ENCODE measurements at regions not wholly inside any gene's neighbourhood (a gene's known extent, or its start where the extent isn't known, plus 50 kb on each side); places are given as distances from the start of the nearest gene placed in this dataset.

DNA sequence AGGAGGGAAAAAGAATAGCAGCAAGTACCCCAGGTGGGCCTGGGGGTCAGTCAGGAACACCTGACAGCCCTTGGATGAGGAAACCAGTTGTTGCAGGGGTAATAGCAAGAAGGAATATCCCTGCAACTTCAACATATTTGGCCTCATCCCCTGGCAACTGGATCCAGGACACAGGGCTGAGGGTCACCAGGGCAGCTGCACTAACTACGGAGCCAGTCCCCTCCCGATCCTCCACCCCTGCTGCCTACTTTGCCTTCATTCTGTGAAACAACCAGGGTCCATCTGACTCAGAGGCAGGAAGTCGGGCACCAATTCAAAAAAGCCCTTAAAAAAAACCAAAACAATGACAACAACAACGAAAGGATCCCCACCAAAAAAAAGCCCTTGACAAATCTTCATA, 52.9 kb downstream of the FRMPD3 start:
- Histone ChIP-seq H3K79me1 (ENCODE audit: low read depth in 1 of 2, low read length in 2 of 2) (no peaks in the 10 kb centered on the region), H3K4ac (ENCODE audit: low read depth, low read length) (no peak overlapping the region), H3K27me3 (ENCODE audit: control insufficient read depth, insufficient read depth, low read length) (peaks cover 52% of the 10 kb centered on the region), H2AFZ (replicated peaks; ENCODE audit: low read length, poor library complexity) (no peak overlapping the region), H3K4me1 (ENCODE audit: control insufficient read depth, insufficient read depth, low read length) (no peaks in the 10 kb centered on the region), H3K9me1 (ENCODE audit: insufficient read depth, low read length) (no peaks in the 10 kb centered on the region), H3K14ac (replicated peaks; ENCODE audit: low read depth, low read length) (no peak overlapping the region), H3K4me2 (ENCODE audit: low read depth, low read length) (no peak overlapping the region), H3K9me3 (ENCODE audit: control insufficient read depth, insufficient read depth, low read length) (peaks cover under 1% of the 10 kb centered on the region; the same call in 1 of the 2 replicates), H2AK9ac (replicated peaks; ENCODE audit: low read depth, low read length, poor library complexity) (no peak overlapping the region), H3K4me3 (ENCODE audit: insufficient read depth, low read depth, low read length) (no peak overlapping the region), H2BK20ac (ENCODE audit: low read depth, low read length) (no peak overlapping the region), H4K20me1 (ENCODE audit: insufficient read depth, low read length) (no peaks in the 10 kb centered on the region), H3K36me3 (ENCODE audit: control insufficient read depth, insufficient read depth, low read length) (no peaks in the 10 kb centered on the region), H3K23ac (ENCODE audit: low read depth, low read length) (no peak overlapping the region), H3K56ac (ENCODE audit: extremely low read depth, insufficient read depth, low read length) (no peak overlapping the region), H4K5ac (ENCODE audit: low read depth, low read length) (no peak overlapping the region), H3K9ac (ENCODE audit: low read depth, low read length) (no peak overlapping the region), H4K91ac (ENCODE audit: insufficient read depth, low read depth, low read length) (no peak overlapping the region), H3K27ac (ENCODE audit: insufficient read depth, low read length) (no peak overlapping the region), H3K18ac (ENCODE audit: low read depth, low read length) (no peak overlapping the region), H2BK5ac (ENCODE audit: low read depth, low read length, poor library complexity, severe bottlenecking) (no peak overlapping the region), H4K8ac (ENCODE audit: low read depth in 2 of 2, low read length in 2 of 2) (no peak overlapping the region), H2BK120ac (ENCODE audit: low read depth, low read length) (no peak overlapping the region), H2AK5ac (ENCODE audit: low read depth, low read length) (no peak overlapping the region), H2BK15ac (ENCODE audit: low read depth, low read length) (no peak overlapping the region)
- intact Hi-C loops (cut with micrococcal nuclease) (no loop called here), in situ Hi-C loops (cut with MboI; ENCODE audit: low sequenced_read_pairs) (no loop called here), dilution Hi-C loops (cut with HindIII; ENCODE audit: low sequenced_read_pairs, unreplicated experiment) (no loop called here)
- no peak for DNase-seq
- no peak for TF ChIP-seq RAD21 (IDR thresholded peaks at IDR 0.05; ENCODE audit: low read length)
- TF ChIP-seq MAZ (IDR thresholded peaks at IDR 0.05; ENCODE audit: borderline replicate concordance, low read depth, low read length), result no peak
- TF ChIP-seq MAFK (IDR thresholded peaks at IDR 0.05; ENCODE audit: low read depth, low read length), result no peak
- no peak for TF ChIP-seq BHLHE40 (IDR thresholded peaks at IDR 0.05; ENCODE audit: low read depth, low read length)
- no TSS peak for BruUV-seq (replicated peaks)
- 40% methylated on average over 1 of the region's 4 CpGs; no CpG with 5 or more reads in 1 of the 2 experiments for WGBS, 2 experiments (ENCODE audit: extremely low coverage in 2 of 2, insufficient read length in 1 of 2)
- CTCF ChIA-PET, result no interaction called here
- POLR2A ChIA-PET (ENCODE audit: unreplicated experiment), result no interaction called here
- no peak for ATAC-seq (ENCODE audit: low read depth)
